GM12878 (cell line): ENCODE measurements at regions not wholly inside any gene's neighbourhood (a gene's known extent, or its start where the extent isn't known, plus 50 kb on each side); places are given as distances from the start of the nearest gene placed in this dataset.

Experiments used
- ATAC-seq: fragments of 200-7000 bp; cut with Tn5 transposase; 3 replicates; pipeline ENCODE4 v1.9.1; 2020; ENCODE audit warnings: mild to moderate bottlenecking, moderate library complexity
- BruUV-seq: library from RNA; stranded (reverse); fragments of 400-500 nt; replicated peaks from 2 replicates; lab custom pipeline; 2021; lab: Mats Ljungman, UMichigan
- CTCF ChIA-PET: fragments of 300-600 bp; sonication (Branson Sonifier 250); formaldehyde crosslinking; extraction: SDS; loops from one replicate; lab custom pipeline; 2021; ENCODE audit warnings: inconsistent platforms; lab: Yijun Ruan, JAX
- POLR2A ChIA-PET: fragments of 350-600 bp; formaldehyde crosslinking; extraction: SDS; loops from one replicate; lab custom pipeline; 2021; ENCODE audit warnings: inconsistent platforms; lab: Charles Lee
- RAD21 ChIA-PET: fragments of 300-600 bp; sonication (Branson Sonifier 250); formaldehyde crosslinking; loops from one replicate; lab custom pipeline; 2023; ENCODE audit warnings: antibody characterized with exemption; ENCODE audit not compliant: unreplicated experiment; lab: Charles Lee
- SMC1A ChIA-PET: fragments of 300-600 bp; sonication (Branson Sonifier 250); formaldehyde crosslinking; loops from one replicate; lab custom pipeline; 2023; ENCODE audit not compliant: unreplicated experiment, uncharacterized antibody; lab: Charles Lee
- DNase-seq: peaks from one replicate; pipeline ENCODE4 v3.0.0-alpha.2; 2011; ENCODE audit warnings: low read depth, low spot score
- FAIRE-seq: peaks from 3 replicates; lab custom pipeline; 2011; peaks lifted over from hg19 to GRCh38; lab: Jason Lieb, UNC
- H2AFZ ChIP-seq: 2 replicates; pipeline ENCODE4 v1.6.0; 2011; ENCODE audit warnings: low read depth, low read length, control low read depth; ENCODE audit not compliant: control insufficient read depth
- H3K27ac ChIP-seq: 2 replicates; pipeline ENCODE4 v1.5.1; 2011; ENCODE audit warnings: control low read depth; ENCODE audit not compliant: control insufficient read depth, insufficient read depth
- H3K27me3 ChIP-seq, 2 experiments: replicated peaks in 1 of 2; 2 replicates each; pipeline versions ENCODE4 v1.6.0 to v1.6.1; 2011; ENCODE audit warnings: low read length in 1 of 2; ENCODE audit not compliant: control insufficient read depth in 2 of 2, insufficient read depth in 2 of 2
- H3K36me3 ChIP-seq, 2 experiments: 2 replicates each; pipeline ENCODE4 v1.5.1; 2011; ENCODE audit warnings: low read length in 1 of 2; ENCODE audit not compliant: control insufficient read depth in 2 of 2, insufficient read depth in 2 of 2
- H3K4me1 ChIP-seq: 2 replicates; pipeline ENCODE4 v1.6.1; 2011; ENCODE audit warnings: mild to moderate bottlenecking, low read length, moderate library complexity, mixed read lengths; ENCODE audit not compliant: control insufficient read depth, insufficient read depth
- H3K4me2 ChIP-seq: 2 replicates; pipeline ENCODE4 v1.6.0; 2011; ENCODE audit warnings: control low read depth; ENCODE audit not compliant: control insufficient read depth, insufficient read depth
- H3K4me3 ChIP-seq: fragments of 200-600 bp; sonication (generic); 2 replicates; pipeline ENCODE4 v1.5.1; 2016
- H3K79me2 ChIP-seq: 2 replicates; pipeline ENCODE4 v1.6.0; 2011; ENCODE audit warnings: low read length; ENCODE audit not compliant: control insufficient read depth, insufficient read depth
- H3K9ac ChIP-seq: 2 replicates; pipeline ENCODE4 v1.8.0; 2011; ENCODE audit warnings: low read length, control low read depth, mixed read lengths; ENCODE audit not compliant: control insufficient read depth, insufficient read depth
- H3K9me3 ChIP-seq: replicated peaks from 3 replicates; pipeline ENCODE4 v1.5.1; 2011; ENCODE audit warnings: mild to moderate bottlenecking, low read length; ENCODE audit not compliant: control insufficient read depth, insufficient read depth
- H4K20me1 ChIP-seq: 2 replicates; pipeline ENCODE4 v1.6.0; 2011; ENCODE audit not compliant: control insufficient read depth, insufficient read depth
- ATF2 ChIP-seq: IDR thresholded peaks from 2 replicates; pipeline ENCODE4 v1.6.1; 2012; ENCODE audit warnings: low read length, inconsistent platforms
- BMI1 ChIP-seq: fragments of 450-650 bp; IDR thresholded peaks from 2 replicates; pipeline ENCODE4 v1.6.1; 2016; ENCODE audit warnings: mild to moderate bottlenecking, moderate library complexity, borderline replicate concordance
- CBX5 ChIP-seq: sonication (generic); IDR thresholded peaks from 2 replicates; pipeline ENCODE4 v1.6.1; 2016; ENCODE audit warnings: low read depth, moderate library complexity, mild to moderate bottlenecking, inconsistent platforms
- CHD2 ChIP-seq: IDR thresholded peaks from 2 replicates; pipeline ENCODE4 v1.6.1; 2011; ENCODE audit warnings: low read depth, low read length, improper control_type of control experiment, borderline replicate concordance
- ETV6 ChIP-seq, 2 experiments: fragments of 450-650 bp in 1 of 2; IDR thresholded peaks in 1 of 2; conservative IDR thresholded peaks in 1 of 2; 2 replicates each; pipeline ENCODE4 v1.6.1; 2014; ENCODE audit warnings: antibody characterized with exemption in 1 of 2, borderline replicate concordance in 1 of 2, low read depth in 1 of 2, mild to moderate bottlenecking in 1 of 2, moderate library complexity in 1 of 2
- GABPA ChIP-seq: IDR thresholded peaks from 2 replicates; pipeline ENCODE4 v1.6.1; 2014; ENCODE audit warnings: antibody characterized with exemption, low read depth, mild to moderate bottlenecking, inconsistent platforms
- NBN ChIP-seq: fragments of 450-650 bp; IDR thresholded peaks from 2 replicates; pipeline ENCODE4 v1.6.1; 2016
- NRF1 ChIP-seq: conservative IDR thresholded peaks from 2 replicates; pipeline ENCODE4 v1.6.1; 2011; ENCODE audit warnings: mild to moderate bottlenecking, low read depth, low read length, improper control_type of control experiment
- PRDM15 ChIP-seq: fragments of 450-650 bp; formaldehyde crosslinking; IDR thresholded peaks from 2 replicates; pipeline ENCODE4 v1.4.0; 2020; ENCODE audit warnings: mild to moderate bottlenecking, moderate library complexity
- SUPT20H ChIP-seq: IDR thresholded peaks from 2 replicates; pipeline ENCODE4 v1.6.1; 2011; ENCODE audit warnings: low read depth, mild to moderate bottlenecking, low read length, moderate library complexity, borderline replicate concordance; ENCODE audit not compliant: control insufficient read depth
- YBX1 ChIP-seq: fragments of 450-650 bp; IDR thresholded peaks from 2 replicates; pipeline ENCODE4 v1.6.1; 2016; ENCODE audit warnings: antibody characterized with exemption
- YY1 ChIP-seq: IDR thresholded peaks from 2 replicates; pipeline ENCODE4 v1.6.1; 2011; ENCODE audit warnings: low read depth, mild to moderate bottlenecking, low read length
- ZBTB11 ChIP-seq: fragments of 450-650 bp; formaldehyde crosslinking; IDR thresholded peaks from 2 replicates; pipeline ENCODE4 v1.5.0; 2022; ENCODE audit warnings: mild to moderate bottlenecking, missing genetic modification characterization
- ZNF207 ChIP-seq: fragments of 450-650 bp; IDR thresholded peaks from 2 replicates; pipeline ENCODE4 v1.6.1; 2014; ENCODE audit warnings: antibody characterized with exemption, mild to moderate bottlenecking, borderline replicate concordance
- ZNF24 ChIP-seq: fragments of 450-650 bp; IDR thresholded peaks from 2 replicates; pipeline ENCODE4 v1.6.1; 2017; ENCODE audit warnings: antibody characterized with exemption, mild to moderate bottlenecking
- WGBS: methylation state at CpG from one replicate; pipeline ENCODE4 v1.1.6; 2016; ENCODE audit warnings: low lambda C conversion rate; ENCODE audit not compliant: insufficient replicate concordance, insufficient coverage; ENCODE audit errors: missing lambda C conversion rate; 5-methylcytosine and 5-hydroxymethylcytosine counted together
- in situ Hi-C: fragments of 300-500 bp; cut with MboI; formaldehyde crosslinking; loops from 9 replicates; pipeline ENCODE4 v1.14.3; 2018; ENCODE audit warnings: mixed read lengths
- intact Hi-C: fragments of 100-400 bp; cut with micrococcal nuclease; formaldehyde crosslinking; loops from one replicate; pipeline ENCODE4 v1.14.2; 2022; ENCODE audit not compliant: unreplicated experiment

DNA sequence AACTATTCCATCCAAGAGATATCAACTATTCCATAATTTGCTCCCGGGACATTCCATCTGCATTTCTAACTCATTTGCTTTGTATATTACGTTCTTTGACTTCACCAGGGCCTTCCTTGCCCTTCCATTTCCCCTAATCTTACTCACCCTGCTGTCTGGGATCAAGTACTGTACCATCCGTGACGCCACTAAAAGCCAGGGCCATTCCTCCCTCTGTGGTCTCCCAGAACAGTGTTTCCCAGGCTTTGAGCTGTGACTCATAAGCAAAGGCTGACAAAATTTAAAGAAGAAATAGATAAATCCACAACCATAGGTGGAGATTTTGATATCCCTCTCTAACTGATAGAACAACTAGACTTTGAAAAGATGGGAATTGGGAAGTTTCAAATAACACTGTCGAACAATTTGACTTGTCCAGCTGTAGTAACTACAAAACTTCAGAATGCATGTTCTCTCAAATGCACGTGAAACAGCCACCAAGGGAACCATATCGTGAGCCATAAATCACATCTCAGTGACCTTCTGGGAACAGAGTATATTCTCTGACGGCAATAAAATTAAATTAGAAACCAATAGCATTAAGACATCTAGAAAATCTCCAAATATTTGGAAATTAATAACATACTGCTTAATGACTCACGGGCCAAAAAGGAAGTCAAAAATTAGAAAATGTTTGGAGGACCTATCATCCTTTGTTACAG, 501.0 kb downstream of the SETD4 start:
- ChIA-PET SMC1A (no interaction called here), RAD21 (no interaction called here), POLR2A (no interaction called here), CTCF (no interaction called here)
- Histone ChIP-seq H3K27ac (no peak overlapping the region), H4K20me1 (no peaks in the 10 kb centered on the region), H3K4me1 (no peaks in the 10 kb centered on the region), H3K9ac (no peak overlapping the region), H3K79me2 (no peaks in the 10 kb centered on the region), H3K27me3 (peaks cover 2 to 4% of the 10 kb centered on the region in 2 experiments; a peak in 2 of 4 replicates), H3K4me2 (no peak overlapping the region), H2AFZ (no peak overlapping the region), H3K9me3 (no peaks in the 10 kb centered on the region), H3K36me3 (no peaks in the 10 kb centered on the region), H3K4me3 (no peak overlapping the region)
- no peak for ATAC-seq
- no TSS peak for BruUV-seq
- FAIRE-seq = no peak
- 39% methylated on average over 9 of the region's 9 CpGs for WGBS
- no peak for TF ChIP-seq ZNF24
- TF ChIP-seq ZBTB11 (CRISPR knock-in tag) = no peak
- TF ChIP-seq ZNF207 = no peak
- no peak for TF ChIP-seq NBN
- TF ChIP-seq PRDM15 (CRISPR knock-in tag) = no peak
- TF ChIP-seq NRF1 = no peak
- no peak for TF ChIP-seq CHD2
- no peak for TF ChIP-seq YY1
- no peak for TF ChIP-seq BMI1
- no peak for TF ChIP-seq ETV6 (conservative IDR thresholded peaks at IDR 0.05 in 1 of 2, IDR thresholded peaks at IDR 0.05 in 1 of 2; ENCODE audit: borderline replicate concordance in 1 of 2, low read depth in 1 of 2)
- TF ChIP-seq GABPA = no peak
- no peak for TF ChIP-seq ATF2
- TF ChIP-seq YBX1 = no peak
- TF ChIP-seq CBX5 = no peak
- no peak for TF ChIP-seq SUPT20H
- no peak for DNase-seq
- in situ Hi-C loops = no loop called here
- intact Hi-C loops = no loop called here
